ENCODE measurements at regions not wholly inside any gene's neighbourhood (a gene's known extent, or its start where the extent isn't known, plus 50 kb on each side); places are given as distances from the start of the nearest gene placed in this dataset.

DNA sequence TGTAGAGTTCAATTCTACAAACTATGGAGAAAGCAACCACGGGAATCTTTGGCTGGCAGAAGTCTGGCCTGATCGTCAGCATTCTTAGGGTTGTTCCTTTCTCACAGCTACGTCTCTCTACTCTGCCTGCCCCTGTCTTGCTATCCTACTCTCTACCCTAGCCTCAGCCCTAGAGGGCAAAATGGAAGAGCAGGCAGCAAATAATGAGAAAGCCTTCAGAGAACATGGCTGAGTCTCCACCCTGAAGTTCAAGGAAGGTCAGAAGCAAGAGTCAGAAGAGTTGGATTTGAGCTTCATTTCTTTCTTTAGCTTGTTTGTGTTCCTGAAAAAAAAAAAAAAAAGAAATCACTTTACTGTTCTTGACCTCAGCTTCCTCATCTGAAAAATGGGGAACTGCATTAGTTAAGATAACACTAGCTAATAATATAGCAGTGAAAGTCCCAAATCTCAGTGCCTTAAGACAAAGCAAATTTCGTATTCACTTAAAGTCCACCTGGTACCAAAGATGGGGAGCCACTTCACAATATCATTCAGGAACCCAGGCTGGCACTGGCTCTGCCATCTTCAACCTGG, 50.2 kb upstream of the CCND2 start:
- DNase-seq (ENCODE audit: low read depth): no peak

DNA sequence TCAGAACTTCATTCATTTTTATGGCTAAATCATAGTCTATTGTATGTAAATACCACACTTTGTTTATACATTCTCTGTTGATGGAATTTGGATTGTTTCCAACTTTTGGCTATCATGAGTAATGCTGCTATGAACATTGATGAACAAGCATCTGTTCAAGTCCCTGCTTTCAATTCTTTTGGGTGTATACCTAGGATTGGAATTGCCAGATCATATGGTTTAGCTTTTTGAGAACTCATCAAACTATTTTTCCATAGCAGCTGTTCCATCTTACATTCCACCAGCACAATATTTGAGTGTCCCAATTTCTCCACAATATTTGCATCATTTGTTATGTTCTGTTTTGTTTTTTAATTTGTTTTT, 52.3 kb upstream of the CCND2 start:
- no peak for DNase-seq (ENCODE audit: low read depth)

DNA sequence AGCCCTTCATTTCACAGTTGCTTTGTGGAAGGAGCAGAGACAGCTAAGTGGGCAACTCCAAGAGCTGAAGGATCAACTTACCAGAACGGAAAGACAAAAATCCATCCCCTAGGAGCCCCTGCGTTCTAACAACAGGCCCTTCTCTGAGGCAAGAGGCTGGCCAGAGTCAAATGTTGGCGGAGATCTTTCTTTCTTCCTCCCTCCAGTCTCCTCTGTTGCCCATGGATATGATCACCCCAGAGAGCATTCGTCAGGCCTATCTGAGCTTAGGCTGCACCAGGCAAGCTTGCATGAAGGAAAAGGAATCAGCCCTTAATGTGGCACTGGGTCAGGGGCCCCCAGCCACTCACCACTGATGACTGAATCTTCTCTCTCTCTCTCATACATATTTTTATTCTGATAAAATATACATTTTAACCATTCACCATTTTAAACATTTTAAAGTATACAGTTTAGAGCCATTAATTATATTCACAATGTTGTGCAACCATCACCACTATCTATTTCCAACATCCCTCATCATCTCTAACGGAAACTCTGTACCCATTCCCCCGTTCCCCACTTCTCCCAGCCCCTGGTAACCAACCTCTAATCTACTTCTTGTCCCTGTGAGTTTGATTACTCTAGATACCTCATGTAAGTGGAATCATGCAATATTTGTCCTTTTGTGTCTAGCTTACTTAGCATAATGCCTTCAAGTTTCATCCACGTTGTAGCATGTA, 52.9 kb upstream of the CCND2 start:
- DNase-seq (ENCODE audit: low read depth): no peak

DNA sequence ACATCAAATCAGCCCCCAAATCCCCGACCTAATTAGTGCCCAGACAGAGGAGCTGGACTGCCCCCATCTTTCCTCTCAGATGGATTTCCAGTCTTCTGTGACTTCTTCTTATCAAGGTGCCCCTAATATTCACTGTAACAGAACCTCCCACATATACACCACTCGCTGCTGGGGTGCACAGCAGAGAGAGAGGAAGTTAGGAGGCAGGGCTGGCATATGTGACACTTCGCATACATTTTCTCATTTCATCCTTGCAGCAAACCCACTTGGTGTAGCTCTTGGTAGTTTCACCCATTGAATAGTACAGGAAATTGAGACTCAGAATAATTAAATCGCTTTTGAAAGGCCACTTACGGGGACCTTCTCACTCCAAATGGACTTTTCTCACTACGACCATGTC, 56.5 kb upstream of the CCND2 start:
- no peak for DNase-seq (ENCODE audit: low read depth)

DNA sequence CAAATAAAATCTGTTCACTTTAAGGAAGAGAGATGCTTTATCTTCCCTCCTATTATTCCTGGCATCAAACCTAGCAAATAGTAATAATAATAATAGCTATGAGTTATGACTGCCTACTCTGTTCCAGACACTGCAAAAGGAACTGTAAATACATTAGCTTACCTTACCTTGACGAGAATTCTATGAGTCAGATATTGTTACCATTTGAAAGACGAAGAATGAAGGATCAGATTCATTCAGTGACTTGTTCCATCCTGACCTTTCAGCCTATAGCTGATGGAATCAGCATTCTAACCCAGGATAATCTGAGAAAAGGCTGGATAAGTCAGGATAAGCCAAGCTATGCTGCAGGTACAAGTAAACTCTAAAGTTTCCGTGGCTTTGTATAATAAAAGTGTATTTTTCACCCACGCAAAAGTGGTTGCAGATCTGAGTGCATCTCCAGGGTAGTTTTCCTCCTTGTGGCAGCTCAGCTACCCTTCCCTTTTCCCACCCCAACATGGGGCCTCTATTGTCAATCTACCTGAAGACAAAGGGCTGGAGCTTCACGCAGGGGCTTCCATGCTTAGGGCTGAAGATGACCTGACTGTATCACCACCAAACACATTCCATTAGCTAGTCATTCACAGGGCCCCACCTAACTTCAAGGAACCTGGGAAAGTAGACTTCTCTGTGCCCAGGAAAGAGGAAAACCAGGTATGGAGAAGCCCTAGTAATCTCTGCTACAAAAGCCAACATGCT, 57.2 kb upstream of the CCND2 start:
- no peak for DNase-seq (ENCODE audit: low read depth)

DNA sequence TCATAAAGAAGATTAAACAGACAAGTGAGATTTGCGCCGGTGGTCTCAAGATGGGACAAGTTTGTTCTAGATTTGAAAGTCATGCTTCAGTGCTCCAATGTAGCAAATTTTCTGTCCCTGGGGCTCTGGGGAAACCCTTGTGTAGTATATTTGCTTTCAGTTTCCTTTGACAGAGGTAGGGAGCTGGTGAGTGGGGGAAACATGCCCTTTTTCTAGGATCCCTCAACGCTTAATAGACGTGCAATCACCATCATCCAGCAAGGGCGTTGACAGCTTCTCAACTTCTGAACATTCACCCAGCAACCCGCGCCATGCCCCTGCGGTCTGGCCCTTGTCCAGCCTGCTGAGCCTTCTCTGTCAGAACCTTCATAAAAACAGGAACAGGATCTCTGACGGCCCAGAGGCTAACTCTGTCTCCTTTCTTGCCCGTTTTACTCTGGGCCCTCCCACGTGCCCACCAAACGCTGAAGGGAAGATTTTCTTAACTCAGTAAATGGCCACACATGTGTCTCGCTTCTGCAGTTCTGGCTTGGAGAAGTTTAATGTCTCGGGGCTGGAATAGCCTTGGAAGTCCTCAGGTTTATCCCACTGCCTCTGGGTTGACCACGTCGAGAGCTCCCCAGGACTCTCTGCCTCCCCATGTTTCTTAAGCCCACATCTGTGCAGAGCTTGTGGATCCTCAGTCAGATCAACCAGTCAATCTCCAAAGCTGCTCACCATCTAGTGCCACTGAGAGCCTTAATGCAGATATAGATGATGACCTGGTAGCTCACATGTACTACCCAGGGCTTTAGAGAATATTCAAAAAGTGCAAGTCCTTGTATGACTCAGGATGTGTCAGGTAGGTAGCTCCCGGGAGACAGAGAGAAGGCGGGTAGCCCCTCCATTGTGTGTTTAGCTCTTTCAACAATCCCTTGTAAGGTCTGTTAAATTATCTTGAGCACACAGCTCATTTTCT, 58.1 kb upstream of the CCND2 start:
- DNase-seq (ENCODE audit: low read depth): peak; percentile 18

DNA sequence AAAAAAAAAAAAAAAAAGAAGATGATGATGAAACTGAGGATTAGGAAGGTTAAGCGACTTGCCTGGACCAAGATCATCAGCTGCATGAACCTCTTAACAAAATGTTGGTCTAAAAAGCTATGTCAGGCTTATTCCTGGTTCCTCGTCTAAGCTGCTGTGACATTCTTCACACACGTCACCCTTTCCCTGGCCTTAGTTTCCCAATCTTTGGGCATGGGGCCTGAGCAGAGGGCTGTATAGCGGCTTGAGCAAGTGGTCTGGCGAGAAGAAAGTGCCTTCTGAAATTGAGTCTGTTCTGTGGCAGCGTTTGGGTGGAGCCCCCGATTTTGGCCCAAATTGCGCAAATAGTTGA, 58.7 kb upstream of the CCND2 start:
- DNase-seq (ENCODE audit: low read depth): no peak

DNA sequence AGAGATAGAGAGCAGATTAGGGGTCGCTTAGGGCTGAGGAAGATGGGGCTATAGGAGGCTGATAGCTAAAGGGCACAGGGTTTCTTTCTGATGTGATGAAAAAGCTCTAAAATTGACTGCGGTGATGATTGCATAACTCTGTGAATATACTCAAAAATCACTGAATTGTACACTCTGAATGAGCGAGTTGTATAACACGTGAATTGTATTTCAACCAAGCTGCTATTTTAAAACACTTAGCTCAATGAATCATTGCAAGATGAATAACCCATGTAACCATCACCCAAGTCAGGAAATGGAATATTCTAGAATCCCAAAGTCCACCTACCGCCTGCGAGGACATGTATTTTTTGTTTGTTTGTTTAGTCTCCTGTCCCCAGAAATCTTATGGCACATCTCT, 60.1 kb upstream of the CCND2 start:
- DNase-seq (ENCODE audit: low read depth): no peak

DNA sequence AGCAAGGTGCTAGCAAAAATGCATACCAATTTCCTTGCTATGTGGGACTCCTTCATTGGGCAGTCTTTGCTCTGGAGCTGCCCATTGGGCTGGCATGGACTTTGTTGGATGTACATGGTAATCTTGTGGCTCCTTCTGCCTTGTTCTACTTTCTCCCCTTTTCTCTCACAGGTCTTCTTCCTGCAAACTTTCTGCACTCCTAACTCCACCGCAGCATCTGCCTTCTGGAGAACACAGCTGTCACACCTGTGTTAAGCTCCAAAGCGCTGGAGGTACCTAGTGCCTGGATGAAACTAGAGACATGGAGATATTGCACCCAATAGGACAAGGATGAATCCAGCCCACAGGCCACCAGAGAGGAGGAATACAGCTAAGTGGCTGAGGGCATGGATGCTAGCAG, 60.7 kb upstream of the CCND2 start:
- DNase-seq (ENCODE audit: low read depth): no peak

DNA sequence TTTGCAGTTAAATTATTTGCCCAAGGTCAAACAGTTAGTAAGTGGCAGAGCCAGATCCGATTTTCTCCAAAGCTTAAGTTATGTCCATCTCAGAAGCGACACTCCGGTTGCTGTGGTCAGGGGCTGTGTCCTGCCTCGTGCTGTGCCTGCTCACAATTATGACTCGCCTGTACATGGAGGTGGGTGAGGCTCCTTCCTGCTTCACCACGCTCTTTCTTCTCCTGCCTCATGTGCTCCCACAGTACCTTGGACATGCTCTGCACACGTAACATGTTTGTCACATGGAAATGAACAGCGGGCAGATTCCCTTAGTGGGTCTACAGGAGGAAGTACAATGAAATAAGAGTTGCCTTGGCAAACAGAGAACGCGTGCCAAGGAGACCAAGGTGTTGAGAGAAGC, 62.2 kb upstream of the CCND2 start:
- no peak for DNase-seq (ENCODE audit: low read depth)

DNA sequence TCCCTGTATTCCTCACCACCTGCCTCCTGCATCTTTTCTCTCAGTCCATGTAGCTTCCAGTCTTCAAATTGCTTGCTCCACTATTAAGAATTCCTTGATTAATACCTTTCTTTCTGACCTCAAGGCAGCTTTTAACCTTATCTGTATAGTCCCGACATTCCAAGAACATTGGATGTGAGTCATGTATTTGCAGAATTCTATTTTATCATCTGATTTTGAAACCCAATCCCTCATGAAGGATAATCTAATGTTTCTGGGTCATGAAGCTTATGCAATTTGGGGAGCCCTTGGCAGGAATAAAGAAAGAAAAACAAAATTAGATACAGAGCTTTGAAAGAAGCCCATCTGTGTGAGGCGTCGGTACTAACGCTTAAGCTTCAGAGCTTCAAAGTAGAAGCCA, 63.4 kb upstream of the CCND2 start:
- DNase-seq (ENCODE audit: low read depth): no peak

DNA sequence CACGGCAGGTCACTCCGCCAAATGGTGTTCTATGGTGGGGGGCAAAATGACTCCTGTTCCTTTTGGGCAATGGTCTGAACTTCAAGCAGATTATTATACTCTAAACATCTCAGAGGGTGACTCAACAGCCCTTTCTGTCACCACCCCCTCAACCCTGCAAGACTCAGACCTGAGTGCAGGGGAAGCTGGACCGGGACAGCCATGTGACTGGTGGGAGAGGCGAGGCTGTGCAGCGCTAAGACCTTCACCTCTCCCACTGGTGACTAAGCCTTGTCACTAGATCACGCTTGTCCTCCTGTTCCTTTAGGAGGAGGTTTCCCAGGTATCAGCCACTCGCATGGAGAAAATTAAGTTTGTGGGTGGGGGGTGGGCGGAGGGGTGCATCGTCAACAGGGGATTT, 67.1 kb upstream of the CCND2 start:
- no peak for DNase-seq (ENCODE audit: low read depth)

DNA sequence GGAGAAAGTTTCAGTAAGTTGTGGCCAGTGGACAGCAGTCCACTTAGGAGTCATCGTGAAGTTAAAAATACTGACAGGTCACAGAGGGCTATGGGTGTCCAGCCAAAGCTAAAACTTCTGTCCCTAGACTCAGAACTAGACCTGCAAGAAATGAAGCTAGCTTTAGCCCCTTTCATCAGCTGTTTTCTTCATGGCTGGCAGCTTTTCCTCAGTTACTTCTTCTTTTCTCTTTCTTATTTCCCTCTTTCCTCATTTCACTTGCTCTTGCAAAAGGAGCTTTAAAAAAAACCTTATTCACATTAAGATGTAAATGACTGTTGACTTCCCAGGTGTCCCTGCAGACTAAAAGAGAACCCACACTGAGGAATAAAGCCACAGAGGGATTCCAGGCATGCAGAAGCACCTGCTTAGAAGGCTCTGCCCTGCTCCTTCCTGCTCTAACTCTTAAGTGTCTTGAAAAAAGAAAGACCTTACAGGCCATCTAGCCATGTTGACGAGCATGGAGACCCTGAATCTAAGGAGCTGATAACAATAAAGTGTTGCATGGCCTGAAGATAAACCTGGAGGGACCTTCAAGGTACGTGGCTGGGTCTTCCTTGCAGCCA, 69.7 kb upstream of the CCND2 start:
- DNase-seq (ENCODE audit: low read depth): no peak

DNA sequence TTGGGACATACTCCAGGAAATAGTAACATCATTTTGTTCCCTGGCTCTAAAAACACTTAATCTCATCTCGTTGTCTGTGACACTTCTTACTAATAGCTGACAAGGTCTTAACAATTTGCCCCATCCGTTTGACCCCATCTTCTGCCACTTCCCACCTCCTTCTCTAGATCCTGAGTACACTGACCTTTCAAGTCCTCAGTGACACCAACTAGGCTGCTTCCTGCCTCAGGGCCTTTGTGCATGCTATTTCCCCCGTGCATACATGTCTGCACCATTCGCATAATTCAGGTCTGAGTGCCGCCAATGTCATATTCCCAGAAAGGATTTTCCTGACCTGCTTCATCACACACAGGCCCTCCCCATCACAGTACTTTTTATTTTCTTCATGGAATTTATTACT, 70.6 kb upstream of the CCND2 start:
- DNase-seq (ENCODE audit: low read depth): no peak

DNA sequence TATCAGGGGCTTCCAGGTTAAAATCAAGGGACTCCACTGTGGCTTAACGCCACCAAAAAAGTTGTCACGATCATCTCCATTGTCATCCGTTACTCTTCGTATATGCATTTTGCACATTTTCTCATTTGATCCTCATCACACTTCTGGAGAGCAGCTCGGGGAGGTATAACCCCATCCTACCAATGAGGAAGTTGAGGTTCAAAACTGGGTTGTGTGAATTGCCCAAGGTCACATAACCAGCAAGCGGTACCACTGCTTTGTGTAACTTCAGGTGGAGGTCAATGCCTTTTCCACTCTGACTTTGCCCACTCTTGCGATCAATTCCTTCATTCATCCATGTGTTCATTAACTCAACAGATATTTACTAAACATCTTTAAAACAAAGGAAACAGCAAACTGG, 71.1 kb upstream of the CCND2 start:
- DNase-seq (ENCODE audit: low read depth): no peak

DNA sequence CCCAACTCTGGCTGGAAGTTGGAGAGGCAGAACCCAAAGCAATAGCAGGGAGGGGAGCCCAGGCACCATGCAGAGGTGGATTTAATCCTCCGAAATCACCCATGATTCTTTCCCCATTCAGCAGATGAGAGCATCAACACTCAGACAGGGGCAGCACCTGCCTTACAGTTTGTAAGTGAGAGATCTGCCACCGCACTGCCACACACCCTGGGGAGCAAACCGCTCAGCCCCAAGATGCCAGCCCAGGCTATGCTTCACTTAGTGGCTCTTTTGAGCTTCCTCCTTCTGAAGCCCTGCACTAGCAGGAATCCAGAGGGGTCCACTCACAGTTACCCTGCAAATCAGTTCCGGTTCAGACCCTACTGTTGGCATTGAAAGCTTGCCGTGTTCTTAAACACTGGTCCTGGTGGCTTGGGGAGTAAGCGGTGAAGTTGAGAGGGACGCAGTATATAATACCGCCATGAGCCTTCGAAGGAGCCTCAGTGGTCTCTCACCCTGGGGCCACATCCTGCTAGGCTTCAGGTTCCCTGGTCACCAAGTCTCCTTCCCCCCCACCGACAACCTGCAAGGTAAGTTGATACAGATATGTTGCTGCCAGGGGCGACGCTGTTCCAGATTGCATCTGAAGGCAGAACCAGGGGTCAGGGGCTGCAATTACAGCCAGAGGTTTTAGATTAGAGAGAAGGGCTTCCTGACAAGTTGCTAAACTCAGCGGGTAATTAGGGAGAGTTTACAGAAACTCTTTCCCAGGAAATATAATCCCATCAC, 72.0 kb upstream of the CCND2 start:
- no peak for DNase-seq (ENCODE audit: low read depth)

DNA sequence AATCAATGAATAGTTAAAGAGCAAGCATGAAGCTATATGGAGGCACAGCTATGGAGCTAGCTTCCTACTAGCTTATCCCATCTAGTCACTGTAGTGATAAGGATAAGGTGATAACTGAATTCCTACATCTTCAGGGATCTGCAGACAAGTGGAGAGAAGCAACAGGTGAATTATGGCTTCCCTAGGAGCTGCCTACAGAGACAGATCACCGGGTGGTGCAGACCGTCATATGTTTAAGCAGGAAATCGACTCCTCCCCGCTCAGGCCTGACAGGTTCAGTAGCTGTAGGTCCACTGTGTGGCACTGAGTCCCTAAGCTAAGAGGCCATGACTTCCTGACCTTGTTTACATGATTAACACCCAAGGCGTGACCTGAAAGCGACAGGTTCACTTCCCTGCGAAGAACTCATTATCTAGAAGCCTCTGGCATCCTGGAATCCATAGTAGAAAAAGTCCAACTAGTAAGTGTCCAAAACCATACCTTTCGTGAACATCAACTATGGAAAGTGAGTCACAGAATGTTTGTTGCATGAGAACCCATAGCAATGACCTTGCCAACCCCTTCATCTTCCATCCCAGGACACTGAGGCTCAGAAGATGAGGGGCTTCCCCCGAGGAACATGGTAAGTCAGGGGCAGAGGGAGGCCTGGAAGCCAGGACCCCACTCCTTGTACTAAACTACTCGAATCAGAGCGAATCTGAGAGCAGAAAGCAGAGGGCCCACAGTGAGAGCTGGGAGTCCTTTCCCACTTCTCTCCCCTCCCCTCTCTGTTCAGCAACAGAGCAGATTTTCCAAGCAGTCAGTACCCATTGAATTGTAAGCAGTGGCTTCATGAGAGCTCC, 75.4 kb upstream of the CCND2 start:
- DNase-seq (ENCODE audit: low read depth): no peak

DNA sequence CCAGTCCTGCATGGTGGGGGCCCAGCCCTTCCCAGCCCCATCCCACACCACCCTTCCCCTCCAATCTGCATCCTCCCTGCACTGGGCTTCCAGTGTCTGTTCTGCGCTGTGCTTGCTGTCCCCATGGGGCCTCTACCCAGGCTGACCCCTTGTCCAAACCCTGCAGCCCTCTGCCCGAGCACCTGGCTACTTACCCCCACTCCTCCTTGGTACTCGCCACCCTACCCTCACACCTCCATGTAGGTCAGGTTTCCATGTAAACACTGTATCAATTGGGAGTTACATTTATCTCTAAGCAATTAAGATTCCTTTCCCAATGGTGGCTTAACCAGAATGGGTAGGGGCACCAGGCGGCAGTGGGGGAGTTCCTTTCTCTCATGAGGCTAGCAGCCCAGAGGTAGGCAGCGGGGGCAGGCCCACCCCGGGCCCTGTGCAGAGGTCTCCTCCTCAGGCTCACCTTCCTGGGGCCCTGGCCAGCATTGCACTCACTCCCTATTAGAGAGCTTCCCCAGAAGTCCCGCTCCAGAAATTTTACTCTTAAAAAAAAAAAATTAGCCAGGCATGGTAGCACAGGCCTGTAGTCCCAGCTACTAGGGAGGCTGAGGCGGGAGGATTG, 76.6 kb upstream of the CCND2 start:
- DNase-seq (ENCODE audit: low read depth): no peak

DNA sequence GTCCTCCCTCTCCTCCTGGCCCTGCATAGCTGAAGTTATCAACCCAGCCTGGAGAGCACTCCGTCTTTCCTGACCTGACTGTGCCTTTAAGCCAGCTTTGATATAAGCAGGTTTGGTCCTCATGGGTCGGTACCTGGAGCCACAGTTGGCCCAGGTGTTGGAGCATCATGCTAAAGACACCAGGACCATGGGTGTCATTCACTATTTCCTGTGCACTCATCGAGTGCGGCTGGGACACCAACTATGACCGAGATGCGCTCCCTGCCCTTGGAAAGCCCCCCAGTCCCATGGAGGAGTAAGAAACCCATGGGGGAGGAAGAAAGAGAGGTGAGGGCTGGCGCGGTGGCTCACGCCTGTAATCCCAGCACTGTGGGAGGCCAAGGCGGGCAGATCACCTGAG, 78.9 kb upstream of the CCND2 start:
- DNase-seq (ENCODE audit: low read depth): no peak

DNA sequence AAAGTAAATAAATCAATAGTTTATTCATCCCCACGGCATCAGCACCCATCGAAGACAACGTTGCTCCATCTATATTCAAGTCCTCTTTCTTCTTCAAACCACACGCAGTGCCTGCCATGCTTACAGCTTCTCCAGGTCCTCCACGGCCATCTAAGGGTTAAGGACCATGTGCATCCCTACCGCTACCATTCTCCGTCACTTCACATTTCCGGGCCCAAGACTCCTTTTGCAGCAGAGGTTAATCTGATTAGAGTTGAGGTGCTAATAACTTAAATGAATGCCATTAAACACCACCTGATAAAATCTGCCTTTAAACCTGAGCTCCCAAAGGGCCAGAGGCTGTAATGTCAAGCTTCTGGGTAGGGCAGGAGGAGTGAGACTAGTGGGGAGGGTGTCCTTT, 79.7 kb upstream of the CCND2 start:
- DNase-seq (ENCODE audit: low read depth): no peak

Measured in RPMI7951 (cell line).